GM18909 (cell line): ENCODE measurements at regions not wholly inside any gene's neighbourhood (a gene's known extent, or its start where the extent isn't known, plus 50 kb on each side); places are given as distances from the start of the nearest gene placed in this dataset.

Source experiments
- ATAC-seq: cut with Tn5 transposase; IDR thresholded peaks from one replicate; pipeline ENCODE4 v1.9.1; 2021; ENCODE audit warnings: mild to moderate bottlenecking; ENCODE audit not compliant: unreplicated experiment, poor library complexity

GRCh38 chr12:107458990-107459389 is 226.6 kb upstream of the PWP1 start:
- ATAC-seq = no peak

GRCh38 chr12:107459641-107460040 is 226.0 kb upstream of the PWP1 start:
- ATAC-seq = no peak

- ATAC-seq = no peak
These were observed 224.2 kb upstream of the PWP1 start for GRCh38 chr12:107461222-107461975.

GRCh38 chr12:107462428-107463332 is 222.9 kb upstream of the PWP1 start:
- no peak for ATAC-seq

- no peak for ATAC-seq
These were observed 221.0 kb upstream of the PWP1 start for GRCh38 chr12:107464644-107465043.

- ATAC-seq = no peak
These were observed 220.0 kb upstream of the PWP1 start for GRCh38 chr12:107465625-107466024.

- no peak for ATAC-seq
These were observed 217.9 kb upstream of the PWP1 start for GRCh38 chr12:107467716-107468115.

GRCh38 chr12:107468182-107468581 is 217.4 kb upstream of the PWP1 start:
- no peak for ATAC-seq

GRCh38 chr12:107469011-107469410 is 216.6 kb upstream of the PWP1 start:
- ATAC-seq = no peak

- ATAC-seq = no peak
These were observed 215.0 kb upstream of the PWP1 start for GRCh38 chr12:107470645-107471044.

- ATAC-seq = no peak
These were observed 213.3 kb upstream of the PWP1 start for GRCh38 chr12:107472308-107472707.

GRCh38 chr12:107474099-107474498 is 211.5 kb upstream of the PWP1 start:
- no peak for ATAC-seq

- ATAC-seq = no peak
These were observed 210.7 kb upstream of the PWP1 start for GRCh38 chr12:107474639-107475539.

GRCh38 chr12:107475900-107476299 is 209.7 kb upstream of the PWP1 start:
- no peak for ATAC-seq

- ATAC-seq = no peak
These were observed 208.6 kb upstream of the PWP1 start for GRCh38 chr12:107477018-107477417.

- ATAC-seq = no peak
These were observed 207.5 kb upstream of the PWP1 start for GRCh38 chr12:107477947-107478610.

- no peak for ATAC-seq
These were observed 206.7 kb upstream of the PWP1 start for GRCh38 chr12:107478881-107479280.

GRCh38 chr12:107480836-107481608 is 204.6 kb upstream of the PWP1 start:
- no peak for ATAC-seq

- no peak for ATAC-seq
These were observed 201.4 kb upstream of the PWP1 start for GRCh38 chr12:107484230-107484629.
